ENCODE measurements at regions not wholly inside any gene's neighbourhood (a gene's known extent, or its start where the extent isn't known, plus 50 kb on each side); places are given as distances from the start of the nearest gene placed in this dataset.
"Not testable (repeated sequence)": the region's sequence is repeated elsewhere in the genome, so short reads cannot be mapped to it uniquely, and the experiment has no call there.

- no peaks in the 10 kb centered on the region for H3K36me3 ChIP-seq (ENCODE audit: control insufficient read depth, insufficient read depth, low read length)
- H3K4me1 ChIP-seq (ENCODE audit: control insufficient read depth, insufficient read depth, low read length), result peaks cover 6% of the 10 kb centered on the region
These were observed 84.6 kb upstream of the PICALM start for GRCh38 chr11:86153439-86153838.

GRCh38 chr11:86152901-86153300, 84.0 kb upstream of the PICALM start:
- Histone ChIP-seq H3K4me3 (ENCODE audit: low read depth, low read length) (no peak overlapping the region), H3K9ac (ENCODE audit: low read depth, low read length) (no peak overlapping the region), H3K36me3 (ENCODE audit: control insufficient read depth, insufficient read depth, low read length) (no peaks in the 10 kb centered on the region), H3K9me3 (ENCODE audit: control insufficient read depth, insufficient read depth, low read length) (no peaks in the 10 kb centered on the region), H3K4me1 (ENCODE audit: control insufficient read depth, insufficient read depth, low read length) (peaks cover 8% of the 10 kb centered on the region), H3K27me3 (ENCODE audit: control insufficient read depth, insufficient read depth, low read length) (no peaks in the 10 kb centered on the region)

More at GRCh38 chr11:86153439-86153838, 84.6 kb upstream of the PICALM start:
- H3K4me3 ChIP-seq (ENCODE audit: low read depth, low read length), result no peak overlapping the region
- no peaks in the 10 kb centered on the region for H3K9me3 ChIP-seq (ENCODE audit: control insufficient read depth, insufficient read depth, low read length)
- no peak overlapping the region for H3K9ac ChIP-seq (ENCODE audit: low read depth, low read length)
- H3K27me3 ChIP-seq (ENCODE audit: control insufficient read depth, insufficient read depth, low read length), result no peaks in the 10 kb centered on the region

DNA sequence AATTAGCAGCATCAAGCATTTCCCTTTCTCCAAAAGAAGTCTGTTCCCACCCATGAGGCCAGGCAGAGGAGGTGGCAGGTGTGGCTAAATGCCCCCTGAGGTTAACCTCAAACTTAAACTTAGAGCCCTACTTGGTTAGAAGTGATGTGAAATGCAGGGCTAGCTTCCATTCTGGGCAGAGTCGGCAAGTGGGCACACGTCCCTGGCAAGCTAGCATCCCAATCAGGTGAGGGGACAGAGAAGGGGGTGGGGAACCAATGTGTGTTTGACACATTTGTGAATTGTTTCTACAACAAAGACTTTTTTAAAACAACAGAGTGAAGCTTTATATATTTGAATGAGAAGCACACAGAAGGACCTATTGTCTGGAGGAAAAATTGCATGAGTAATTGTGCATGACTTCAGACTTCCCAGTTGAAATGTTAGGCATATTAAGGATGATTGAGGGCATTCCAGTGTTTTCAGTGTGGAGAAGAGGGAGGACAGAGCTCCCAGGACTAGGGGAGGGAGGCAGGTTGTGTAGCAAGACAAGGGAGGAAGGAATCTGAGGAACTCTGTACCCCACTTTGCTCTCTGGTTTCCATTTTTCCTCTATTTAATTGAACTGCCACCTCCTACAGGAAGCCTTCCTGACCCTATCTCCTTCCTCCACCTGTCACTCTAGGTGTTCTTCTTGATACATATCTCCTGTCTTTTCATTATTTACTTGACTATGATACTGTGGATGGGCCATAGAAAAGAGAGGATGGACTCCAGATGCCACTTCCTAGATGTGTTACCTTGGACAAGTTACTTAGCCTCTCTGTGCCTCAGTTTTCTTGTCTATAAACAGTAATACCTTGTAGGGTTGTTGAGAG, 83.3 kb upstream of the PICALM start:
- no peaks in the 10 kb centered on the region for H3K27me3 ChIP-seq (ENCODE audit: control insufficient read depth, insufficient read depth, low read length)
- no peak overlapping the region for H3K9ac ChIP-seq (ENCODE audit: low read depth, low read length)

GRCh38 chr11:86151174-86152005, 82.5 kb upstream of the PICALM start:
- no peak overlapping the region for H3K9ac ChIP-seq (ENCODE audit: low read depth, low read length)
- H3K4me1 ChIP-seq (ENCODE audit: control insufficient read depth, insufficient read depth, low read length), result peaks cover 8% of the 10 kb centered on the region
- H3K4me3 ChIP-seq (ENCODE audit: low read depth, low read length), result no peak overlapping the region
- no peaks in the 10 kb centered on the region for H3K27me3 ChIP-seq (ENCODE audit: control insufficient read depth, insufficient read depth, low read length)
- no peaks in the 10 kb centered on the region for H3K36me3 ChIP-seq (ENCODE audit: control insufficient read depth, insufficient read depth, low read length)
- no peaks in the 10 kb centered on the region for H3K9me3 ChIP-seq (ENCODE audit: control insufficient read depth, insufficient read depth, low read length)

More for the DNA sequence above, 83.3 kb upstream of the PICALM start:
- Histone ChIP-seq H3K4me1 (ENCODE audit: control insufficient read depth, insufficient read depth, low read length) (peaks cover 8% of the 10 kb centered on the region), H3K4me3 (ENCODE audit: low read depth, low read length) (no peak overlapping the region), H3K36me3 (ENCODE audit: control insufficient read depth, insufficient read depth, low read length) (no peaks in the 10 kb centered on the region), H3K9me3 (ENCODE audit: control insufficient read depth, insufficient read depth, low read length) (no peaks in the 10 kb centered on the region)

- no peaks in the 10 kb centered on the region for H3K36me3 ChIP-seq (ENCODE audit: control insufficient read depth, insufficient read depth, low read length)
- no peaks in the 10 kb centered on the region for H3K9me3 ChIP-seq (ENCODE audit: control insufficient read depth, insufficient read depth, low read length)
- H3K27me3 ChIP-seq (ENCODE audit: control insufficient read depth, insufficient read depth, low read length), result no peaks in the 10 kb centered on the region
- H3K9ac ChIP-seq (ENCODE audit: low read depth, low read length), result no peak overlapping the region
- peaks cover 8% of the 10 kb centered on the region for H3K4me1 ChIP-seq (ENCODE audit: control insufficient read depth, insufficient read depth, low read length)
- no peak overlapping the region for H3K4me3 ChIP-seq (ENCODE audit: low read depth, low read length)
These were observed 81.9 kb upstream of the PICALM start for GRCh38 chr11:86150847-86151173.

DNA sequence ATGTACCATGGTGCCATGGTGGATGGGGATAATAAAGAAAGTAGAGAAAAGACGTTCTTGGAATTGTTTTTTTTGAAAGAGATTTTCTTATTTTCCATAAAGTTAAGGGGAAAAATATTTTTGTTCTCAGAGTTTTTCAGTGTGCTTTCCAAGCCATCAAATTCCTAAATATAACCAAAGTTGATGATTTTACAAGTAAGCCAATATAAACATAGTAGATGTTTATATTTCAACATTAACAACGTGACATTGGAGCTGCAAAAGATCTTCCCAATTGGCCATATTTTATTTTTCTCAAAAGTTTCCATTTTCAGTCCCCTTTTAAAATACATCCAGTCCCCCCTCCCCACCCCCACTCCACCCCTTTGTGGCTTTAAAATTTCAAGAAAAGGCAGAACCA, 80.9 kb upstream of the PICALM start:
- Histone ChIP-seq H3K4me1 (ENCODE audit: control insufficient read depth, insufficient read depth, low read length) (peaks cover 8% of the 10 kb centered on the region), H3K9ac (ENCODE audit: low read depth, low read length) (no peak overlapping the region), H3K36me3 (ENCODE audit: control insufficient read depth, insufficient read depth, low read length) (no peaks in the 10 kb centered on the region), H3K27me3 (ENCODE audit: control insufficient read depth, insufficient read depth, low read length) (no peaks in the 10 kb centered on the region), H3K9me3 (ENCODE audit: control insufficient read depth, insufficient read depth, low read length) (no peaks in the 10 kb centered on the region), H3K4me3 (ENCODE audit: low read depth, low read length) (no peak overlapping the region)

GRCh38 chr11:86148345-86148747, 79.5 kb upstream of the PICALM start:
- no peaks in the 10 kb centered on the region for H3K9me3 ChIP-seq (ENCODE audit: control insufficient read depth, insufficient read depth, low read length)
- no peaks in the 10 kb centered on the region for H3K27me3 ChIP-seq (ENCODE audit: control insufficient read depth, insufficient read depth, low read length)
- peaks cover 8% of the 10 kb centered on the region for H3K4me1 ChIP-seq (ENCODE audit: control insufficient read depth, insufficient read depth, low read length)
- no peak overlapping the region for H3K4me3 ChIP-seq (ENCODE audit: low read depth, low read length)
- no peak overlapping the region for H3K9ac ChIP-seq (ENCODE audit: low read depth, low read length)
- H3K36me3 ChIP-seq (ENCODE audit: control insufficient read depth, insufficient read depth, low read length), result no peaks in the 10 kb centered on the region

DNA sequence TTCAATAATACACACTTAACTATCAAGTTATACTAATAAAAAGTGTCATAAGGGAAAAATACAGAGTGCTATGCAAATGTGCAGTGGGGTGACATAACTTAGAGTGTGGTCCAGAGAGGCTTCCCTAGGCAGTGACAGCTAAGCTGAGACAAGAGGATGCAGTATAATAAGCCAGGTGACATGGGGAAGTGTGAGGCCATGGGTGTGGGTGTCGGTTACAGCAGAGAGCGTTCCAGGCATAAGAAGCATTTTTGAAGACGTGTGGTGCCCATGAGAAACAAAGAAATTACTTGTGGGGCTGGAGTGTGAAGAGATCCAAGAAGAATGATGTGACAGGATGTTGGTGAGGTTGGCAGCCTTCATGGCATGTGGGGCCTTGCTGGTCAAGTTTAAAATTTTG, 78.1 kb upstream of the PICALM start:
- H3K36me3 ChIP-seq (ENCODE audit: control insufficient read depth, insufficient read depth, low read length), result no peaks in the 10 kb centered on the region
- H3K4me3 ChIP-seq (ENCODE audit: low read depth, low read length), result no peak overlapping the region
- no peak overlapping the region for H3K9ac ChIP-seq (ENCODE audit: low read depth, low read length)
- H3K9me3 ChIP-seq (ENCODE audit: control insufficient read depth, insufficient read depth, low read length), result no peaks in the 10 kb centered on the region
- H3K4me1 ChIP-seq (ENCODE audit: control insufficient read depth, insufficient read depth, low read length), result peaks cover 8% of the 10 kb centered on the region
- H3K27me3 ChIP-seq (ENCODE audit: control insufficient read depth, insufficient read depth, low read length), result no peaks in the 10 kb centered on the region

DNA sequence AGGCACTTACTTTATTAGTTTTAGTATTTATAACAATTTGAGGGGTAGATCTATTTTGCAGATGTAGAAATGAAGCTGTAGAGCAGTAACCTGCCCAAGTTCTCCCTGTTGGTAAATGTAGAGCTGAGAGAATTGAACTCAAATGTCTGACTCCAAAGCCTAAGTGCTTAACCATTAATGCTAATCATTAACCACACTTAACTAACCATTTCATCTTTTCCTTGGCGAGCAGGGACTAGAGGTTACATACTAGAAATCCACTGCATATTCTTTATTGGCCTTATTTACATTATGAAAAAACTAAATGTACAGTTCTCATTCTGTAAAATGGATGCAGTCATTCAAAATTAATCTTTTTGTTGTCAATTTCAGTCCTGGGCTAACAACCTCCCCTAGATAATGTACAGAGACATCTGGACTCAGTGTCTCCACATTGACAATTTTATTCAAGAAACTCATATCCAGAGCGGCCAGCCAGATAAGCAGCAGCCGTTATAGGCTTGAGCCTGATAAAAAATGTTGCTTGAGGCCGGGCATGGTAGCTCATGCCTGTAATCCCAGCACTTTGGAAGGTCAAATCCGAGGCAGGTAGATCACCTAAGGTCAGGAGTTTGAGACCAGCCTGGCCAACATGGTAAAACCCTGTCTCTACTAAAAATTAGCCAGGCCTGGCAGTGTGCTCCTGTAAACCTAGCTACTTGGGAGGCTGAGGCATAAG, 76.7 kb upstream of the PICALM start:
- H3K9ac ChIP-seq (ENCODE audit: low read depth, low read length), result no peak overlapping the region
- H3K36me3 ChIP-seq (ENCODE audit: control insufficient read depth, insufficient read depth, low read length), result no peaks in the 10 kb centered on the region
- no peaks in the 10 kb centered on the region for H3K9me3 ChIP-seq (ENCODE audit: control insufficient read depth, insufficient read depth, low read length)
- no peaks in the 10 kb centered on the region for H3K27me3 ChIP-seq (ENCODE audit: control insufficient read depth, insufficient read depth, low read length)
- no peak overlapping the region for H3K4me3 ChIP-seq (ENCODE audit: low read depth, low read length)
- peaks cover 6% of the 10 kb centered on the region for H3K4me1 ChIP-seq (ENCODE audit: control insufficient read depth, insufficient read depth, low read length)

- Histone ChIP-seq H3K9me3 (ENCODE audit: control insufficient read depth, insufficient read depth, low read length) (no peaks in the 10 kb centered on the region), H3K4me1 (ENCODE audit: control insufficient read depth, insufficient read depth, low read length) (peaks cover 6% of the 10 kb centered on the region), H3K9ac (ENCODE audit: low read depth, low read length) (no peak overlapping the region), H3K4me3 (ENCODE audit: low read depth, low read length) (no peak overlapping the region), H3K27me3 (ENCODE audit: control insufficient read depth, insufficient read depth, low read length) (no peaks in the 10 kb centered on the region), H3K36me3 (ENCODE audit: control insufficient read depth, insufficient read depth, low read length) (no peaks in the 10 kb centered on the region)
These were observed 76.0 kb upstream of the PICALM start for GRCh38 chr11:86144846-86145245.

- H3K36me3 ChIP-seq (ENCODE audit: control insufficient read depth, insufficient read depth, low read length); H3K9ac ChIP-seq (ENCODE audit: low read depth, low read length); H3K4me1 ChIP-seq (ENCODE audit: control insufficient read depth, insufficient read depth, low read length); H3K9me3 ChIP-seq (ENCODE audit: control insufficient read depth, insufficient read depth, low read length); H3K4me3 ChIP-seq (ENCODE audit: low read depth, low read length); H3K27me3 ChIP-seq (ENCODE audit: control insufficient read depth, insufficient read depth, low read length): not testable (repeated sequence)
These were observed 75.2 kb upstream of the PICALM start for GRCh38 chr11:86144087-86144486.
